ENCODE measurements at regions not wholly inside any gene's neighbourhood (a gene's known extent, or its start where the extent isn't known, plus 50 kb on each side); places are given as distances from the start of the nearest gene placed in this dataset.

DNA sequence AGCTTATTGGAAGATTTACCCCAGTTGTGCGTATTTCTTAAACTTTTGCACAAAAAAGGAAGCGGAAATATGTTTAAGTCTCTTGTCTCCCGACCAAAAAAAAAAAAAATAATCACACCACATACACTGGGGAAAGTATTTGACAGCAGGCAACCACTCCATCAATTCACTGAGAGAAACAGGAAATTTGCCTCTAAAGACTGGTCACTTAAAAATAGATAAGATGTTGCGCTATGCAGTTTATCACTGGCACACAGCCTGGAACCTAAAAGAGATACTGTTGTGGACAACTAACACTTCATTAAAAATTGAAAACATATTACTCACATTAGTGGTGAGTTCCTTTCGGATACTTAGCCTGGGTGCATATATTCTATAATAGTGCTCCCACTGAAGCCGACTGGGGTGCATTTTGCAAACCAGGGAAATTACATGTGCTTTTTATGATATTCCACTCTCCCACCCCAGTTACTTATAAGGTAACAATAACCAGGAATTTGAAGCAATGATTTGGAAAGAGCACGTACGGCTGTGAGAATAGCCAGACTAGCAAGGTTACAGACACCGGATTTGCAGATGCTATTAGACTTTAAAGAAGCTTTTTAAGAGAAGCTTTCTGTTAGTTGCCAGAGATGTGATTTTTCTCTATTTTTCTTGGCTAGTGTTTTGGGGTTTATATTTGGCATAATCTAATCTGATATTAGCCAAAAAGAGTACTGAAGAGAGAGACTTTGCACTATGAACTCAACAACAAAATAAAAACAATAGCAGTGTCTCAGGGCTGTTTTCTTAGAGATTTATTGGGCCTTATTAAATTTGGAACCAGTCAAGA is 311.5 kb downstream of the NOVA1 start:
- no peak for TF ChIP-seq EZH2 (IDR thresholded peaks at IDR 0.05; ENCODE audit: borderline replicate concordance, low read depth, low read length, poor library complexity, severe bottlenecking)
- TF ChIP-seq, protein P1, sequence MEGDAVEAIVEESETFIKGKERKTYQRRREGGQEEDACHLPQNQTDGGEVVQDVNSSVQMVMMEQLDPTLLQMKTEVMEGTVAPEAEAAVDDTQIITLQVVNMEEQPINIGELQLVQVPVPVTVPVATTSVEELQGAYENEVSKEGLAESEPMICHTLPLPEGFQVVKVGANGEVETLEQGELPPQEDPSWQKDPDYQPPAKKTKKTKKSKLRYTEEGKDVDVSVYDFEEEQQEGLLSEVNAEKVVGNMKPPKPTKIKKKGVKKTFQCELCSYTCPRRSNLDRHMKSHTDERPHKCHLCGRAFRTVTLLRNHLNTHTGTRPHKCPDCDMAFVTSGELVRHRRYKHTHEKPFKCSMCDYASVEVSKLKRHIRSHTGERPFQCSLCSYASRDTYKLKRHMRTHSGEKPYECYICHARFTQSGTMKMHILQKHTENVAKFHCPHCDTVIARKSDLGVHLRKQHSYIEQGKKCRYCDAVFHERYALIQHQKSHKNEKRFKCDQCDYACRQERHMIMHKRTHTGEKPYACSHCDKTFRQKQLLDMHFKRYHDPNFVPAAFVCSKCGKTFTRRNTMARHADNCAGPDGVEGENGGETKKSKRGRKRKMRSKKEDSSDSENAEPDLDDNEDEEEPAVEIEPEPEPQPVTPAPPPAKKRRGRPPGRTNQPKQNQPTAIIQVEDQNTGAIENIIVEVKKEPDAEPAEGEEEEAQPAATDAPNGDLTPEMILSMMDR (conservative IDR thresholded peaks at IDR 0.05; ENCODE audit: low read depth, low read length), result no peak

All from A673 (cell line).